ENCODE measurements at regions not wholly inside any gene's neighbourhood (a gene's known extent, or its start where the extent isn't known, plus 50 kb on each side); places are given as distances from the start of the nearest gene placed in this dataset.

DNA sequence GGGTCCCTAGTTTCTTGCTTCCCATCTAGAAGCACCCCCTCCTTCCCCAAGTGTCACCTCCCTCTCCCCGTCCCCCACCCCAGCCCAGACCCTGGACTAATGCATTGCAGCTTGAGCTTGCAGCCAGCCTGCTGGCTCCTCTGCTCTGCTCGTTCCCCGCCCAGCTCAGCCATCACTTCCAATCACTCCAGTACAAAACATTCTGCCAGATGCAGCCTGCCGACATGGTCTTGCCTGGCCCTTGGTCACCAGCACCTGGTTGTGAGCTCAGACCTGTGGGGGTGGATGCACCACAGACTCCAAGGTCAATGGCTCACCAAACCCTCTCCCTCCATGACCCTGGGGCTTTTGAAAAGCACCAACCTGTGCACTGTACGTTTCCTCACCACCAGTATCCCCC lies 172.9 kb upstream of the SMIM23 start:
- TF ChIP-seq EZH2phosphoT487 (conservative IDR thresholded peaks at IDR 0.05; ENCODE audit: low read length) = no peak
- no peak overlapping the region for H3K4me2 ChIP-seq (ENCODE audit: low read depth, low read length, poor library complexity, severe bottlenecking)
- H3K36me3 ChIP-seq (ENCODE audit: low read length) = no peaks in the 10 kb centered on the region
- H4K20me1 ChIP-seq (ENCODE audit: low read depth, low read length) = no peaks in the 10 kb centered on the region
- no peaks in the 10 kb centered on the region for H3K27me3 ChIP-seq (ENCODE audit: low read length)
- H3K27ac ChIP-seq (ENCODE audit: low read depth, low read length) = no peak overlapping the region
- no peaks in the 10 kb centered on the region for H3K79me2 ChIP-seq (ENCODE audit: insufficient read depth, low read length)
- no peak overlapping the region for H3K9ac ChIP-seq (ENCODE audit: low read length)
- H3K4me3 ChIP-seq (ENCODE audit: insufficient read depth, low read length, poor library complexity, severe bottlenecking) = no peak overlapping the region
- H3K9me2 ChIP-seq (replicated peaks; ENCODE audit: insufficient read depth, low read length) = no peaks in the 10 kb centered on the region
- no peaks in the 10 kb centered on the region for H3F3A ChIP-seq (ENCODE audit: insufficient read depth)
- no peak overlapping the region for H2AFZ ChIP-seq (ENCODE audit: low read depth, low read length, severe bottlenecking)
- H3K9me3 ChIP-seq (ENCODE audit: insufficient read depth, low read length) = no peaks in the 10 kb centered on the region

DNA sequence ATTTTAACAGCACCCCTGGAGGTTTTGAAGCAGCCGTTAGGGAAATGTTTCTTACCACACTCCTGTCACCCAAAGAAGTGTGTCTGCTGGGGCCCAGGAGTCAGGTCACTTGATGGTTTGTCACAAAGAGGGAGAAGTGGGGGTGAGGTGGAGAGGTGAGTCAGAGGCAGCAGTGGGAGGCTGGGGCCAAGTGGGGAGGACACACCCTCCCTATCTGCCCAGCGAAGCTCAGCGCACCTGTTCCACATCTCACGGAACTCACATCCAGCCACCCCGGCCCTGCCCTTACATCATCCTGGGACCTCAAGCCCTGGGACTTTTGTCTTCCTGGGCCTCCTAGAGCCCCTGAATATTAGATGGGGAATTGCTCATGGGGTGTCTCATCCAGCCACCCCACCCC lies 171.1 kb upstream of the SMIM23 start:
- Histone ChIP-seq H3K79me2 (ENCODE audit: insufficient read depth, low read length) (no peaks in the 10 kb centered on the region), H3K27ac (ENCODE audit: low read depth, low read length) (no peak overlapping the region), H3F3A (ENCODE audit: insufficient read depth) (no peaks in the 10 kb centered on the region), H3K4me3 (ENCODE audit: insufficient read depth, low read length, poor library complexity, severe bottlenecking) (no peak overlapping the region), H3K9me3 (ENCODE audit: insufficient read depth, low read length) (no peaks in the 10 kb centered on the region), H3K27me3 (ENCODE audit: low read length) (no peaks in the 10 kb centered on the region), H4K20me1 (ENCODE audit: low read depth, low read length) (no peaks in the 10 kb centered on the region), H2AFZ (ENCODE audit: low read depth, low read length, severe bottlenecking) (no peak overlapping the region), H3K9me2 (replicated peaks; ENCODE audit: insufficient read depth, low read length) (no peaks in the 10 kb centered on the region), H3K4me2 (ENCODE audit: low read depth, low read length, poor library complexity, severe bottlenecking) (no peak overlapping the region), H3K36me3 (ENCODE audit: low read length) (no peaks in the 10 kb centered on the region), H3K9ac (ENCODE audit: low read length) (no peak overlapping the region)
- TF ChIP-seq CTCF (IDR thresholded peaks at IDR 0.05; ENCODE audit: insufficient read depth, low read length, poor library complexity, severe bottlenecking) = no peak
- TF ChIP-seq EZH2phosphoT487 (conservative IDR thresholded peaks at IDR 0.05; ENCODE audit: low read length) = no peak

DNA sequence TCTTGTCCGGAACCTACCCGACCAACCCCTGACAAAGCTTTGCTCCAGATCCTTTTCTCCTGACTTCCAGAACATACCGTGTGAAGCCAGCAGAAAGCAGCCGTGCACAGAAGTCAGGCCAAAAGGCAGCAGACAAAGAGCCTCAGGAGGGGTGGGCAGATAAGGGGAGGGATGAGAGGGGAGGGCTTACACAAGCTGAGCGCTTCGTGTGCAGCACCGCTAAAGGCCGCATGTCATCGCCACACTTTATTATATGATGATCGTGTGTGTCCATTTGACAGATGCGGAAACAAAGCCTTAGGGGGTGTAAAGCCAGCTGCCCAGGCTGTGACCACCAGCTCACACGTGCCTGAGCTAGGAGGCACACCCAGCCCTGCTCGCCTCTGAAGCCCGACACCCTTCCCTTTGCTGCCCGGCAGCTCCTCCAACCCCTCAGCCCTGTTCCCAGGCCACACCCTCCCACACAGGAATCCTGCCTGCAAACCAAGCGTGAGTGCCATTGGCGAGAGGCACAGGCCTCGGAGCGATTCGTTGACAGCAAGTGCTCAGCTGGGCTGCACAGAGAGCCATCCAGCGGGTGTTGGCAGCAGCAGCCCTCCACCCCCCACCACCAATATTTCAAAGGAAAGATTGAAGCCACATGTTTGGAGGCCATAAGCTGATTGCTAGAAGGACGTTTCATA lies 170.5 kb upstream of the SMIM23 start:
- H3K9me3 ChIP-seq (ENCODE audit: insufficient read depth, low read length) = no peaks in the 10 kb centered on the region
- H3K4me3 ChIP-seq (ENCODE audit: insufficient read depth, low read length, poor library complexity, severe bottlenecking) = no peak overlapping the region
- H3K27ac ChIP-seq (ENCODE audit: low read depth, low read length) = no peak overlapping the region
- TF ChIP-seq CTCF (IDR thresholded peaks at IDR 0.05; ENCODE audit: insufficient read depth, low read length, poor library complexity, severe bottlenecking) (no peak), EZH2phosphoT487 (conservative IDR thresholded peaks at IDR 0.05; ENCODE audit: low read length) (no peak)
- H3K9ac ChIP-seq (ENCODE audit: low read length) = no peak overlapping the region
- H3K36me3 ChIP-seq (ENCODE audit: low read length) = no peaks in the 10 kb centered on the region
- H3F3A ChIP-seq (ENCODE audit: insufficient read depth) = no peaks in the 10 kb centered on the region
- no peak overlapping the region for H3K4me2 ChIP-seq (ENCODE audit: low read depth, low read length, poor library complexity, severe bottlenecking)
- H3K9me2 ChIP-seq (replicated peaks; ENCODE audit: insufficient read depth, low read length) = no peaks in the 10 kb centered on the region
- no peaks in the 10 kb centered on the region for H4K20me1 ChIP-seq (ENCODE audit: low read depth, low read length)
- no peak overlapping the region for H2AFZ ChIP-seq (ENCODE audit: low read depth, low read length, severe bottlenecking)
- no peaks in the 10 kb centered on the region; the same call in 1 of the 2 replicates for H3K27me3 ChIP-seq (ENCODE audit: low read length)
- no peaks in the 10 kb centered on the region for H3K79me2 ChIP-seq (ENCODE audit: insufficient read depth, low read length)
